PC-3 (cell line): ENCODE measurements at regions not wholly inside any gene's neighbourhood (a gene's known extent, or its start where the extent isn't known, plus 50 kb on each side); places are given as distances from the start of the nearest gene placed in this dataset.

Experiments
- ATAC-seq: fragments of 200-7000 bp; cut with Tn5 transposase; 2 replicates; pipeline ENCODE4 v1.9.1; 2020; ENCODE audit warnings: mild to moderate bottlenecking, moderate library complexity
- BruUV-seq: library from RNA; stranded (reverse); fragments of 400-500 nt; replicated peaks from 2 replicates; lab custom pipeline; 2021; lab: Mats Ljungman, UMichigan
- CTCF ChIA-PET: fragments of 300-600 bp; sonication (Branson Sonifier 250); formaldehyde crosslinking; loops from one replicate; lab custom pipeline; 2022; ENCODE audit warnings: antibody characterized with exemption; lab: Charles Lee
- POLR2A ChIA-PET: fragments of 300-600 bp; sonication (Branson Sonifier 250); formaldehyde crosslinking; loops from one replicate; lab custom pipeline; 2022; ENCODE audit warnings: antibody characterized with exemption; ENCODE audit not compliant: unreplicated experiment; lab: Charles Lee
- DNase-seq: peaks from one replicate; pipeline ENCODE4 v3.0.0-alpha.2; 2015
- H2AFZ ChIP-seq: fragments of 300-600 bp; sonication (generic); 2 replicates; pipeline ENCODE4 v1.6.0; 2016; ENCODE audit warnings: antibody characterized with exemption, low read length
- H3F3A ChIP-seq: fragments of 300-600 bp; sonication (generic); one replicate; pipeline ENCODE4 v1.6.0; 2017; ENCODE audit warnings: antibody characterized with exemption, low read length, control low read depth, mild to moderate bottlenecking; ENCODE audit not compliant: unreplicated experiment
- H3K27ac ChIP-seq: fragments of 300-600 bp; sonication (generic); 2 replicates; pipeline ENCODE4 v1.5.1; 2016; ENCODE audit warnings: mild to moderate bottlenecking, low read length
- H3K27me3 ChIP-seq: fragments of 300-600 bp; sonication (generic); 2 replicates; pipeline ENCODE4 v1.6.1; 2016; ENCODE audit warnings: low read length, mixed read lengths
- H3K36me3 ChIP-seq: fragments of 300-600 bp; sonication (generic); 2 replicates; pipeline ENCODE4 v1.6.1; 2016; ENCODE audit warnings: low read depth, mixed run types, low read length, mixed read lengths
- H3K4me1 ChIP-seq: fragments of 300-600 bp; sonication (generic); 2 replicates; pipeline ENCODE4 v1.5.1; 2016; ENCODE audit warnings: low read length; ENCODE audit not compliant: insufficient read depth
- H3K4me2 ChIP-seq: fragments of 300-600 bp; sonication (generic); 2 replicates; pipeline ENCODE4 v1.6.0; 2016; ENCODE audit warnings: low read length
- H3K4me3 ChIP-seq: fragments of 300-600 bp; sonication (generic); 2 replicates; pipeline ENCODE4 v1.5.1; 2016; ENCODE audit warnings: mild to moderate bottlenecking, low read length, mixed read lengths
- H3K79me2 ChIP-seq: fragments of 300-600 bp; sonication (generic); 2 replicates; pipeline ENCODE4 v1.6.1; 2017; ENCODE audit warnings: low read length, mixed read lengths
- H3K9ac ChIP-seq: fragments of 300-600 bp; sonication (generic); 2 replicates; pipeline ENCODE4 v1.6.0; 2016; ENCODE audit warnings: mild to moderate bottlenecking, low read length
- H3K9me2 ChIP-seq: fragments of 300-600 bp; sonication (generic); replicated peaks from 2 replicates; pipeline ENCODE4 v1.6.1; 2016; ENCODE audit warnings: mixed run types, low read length, mixed read lengths
- H3K9me3 ChIP-seq: fragments of 300-600 bp; sonication (generic); 2 replicates; pipeline ENCODE4 v1.6.1; 2016; ENCODE audit warnings: low read length, mixed read lengths
- H4K20me1 ChIP-seq: fragments of 300-600 bp; sonication (generic); 2 replicates; pipeline ENCODE4 v1.6.1; 2016; ENCODE audit warnings: low read length, mixed read lengths
- EZH2 ChIP-seq: fragments of 300-600 bp; sonication (generic); IDR thresholded peaks from one replicate; pipeline ENCODE4 v1.6.1; 2017; ENCODE audit warnings: antibody characterized with exemption, mild to moderate bottlenecking, low read length; ENCODE audit not compliant: unreplicated experiment
- EZH2phosphoT487 ChIP-seq: fragments of 300-600 bp; sonication (generic); IDR thresholded peaks from 2 replicates; pipeline ENCODE4 v1.6.1; 2018; ENCODE audit warnings: mild to moderate bottlenecking, antibody characterized with exemption, low read length, borderline replicate concordance
- intact Hi-C: fragments of 100-400 bp; cut with micrococcal nuclease; formaldehyde crosslinking; loops from 2 replicates; pipeline ENCODE4 v1.9.0; 2023
- TF ChIP-seq, protein P1 (sequence below): fragments of 300-600 bp; sonication (generic); conservative IDR thresholded peaks from 2 replicates; pipeline ENCODE4 v1.5.1; 2017; ENCODE audit warnings: antibody characterized with exemption, low read depth, mild to moderate bottlenecking, low read length

DNA sequence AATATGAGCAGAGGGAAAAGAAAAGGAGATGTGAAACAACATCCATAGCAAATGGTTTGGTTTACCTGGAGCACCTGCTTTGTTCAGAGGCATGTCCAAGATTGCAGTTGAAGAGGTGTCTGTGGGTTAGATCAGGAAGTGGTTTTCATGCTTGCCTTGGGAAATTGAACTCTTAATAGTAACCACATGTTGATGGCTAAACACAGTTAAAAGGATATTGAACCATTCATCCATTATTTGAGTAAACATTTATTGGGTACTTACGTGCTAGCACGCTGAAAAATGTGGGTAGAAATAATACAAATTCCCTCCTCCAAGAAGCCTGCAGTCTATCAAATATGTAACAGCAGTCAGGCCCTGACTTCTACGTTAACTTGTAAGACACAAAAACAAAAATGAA, 235.7 kb upstream of the TNC start:
- Histone ChIP-seq H3K9ac (no peak overlapping the region), H3K27me3 (no peaks in the 10 kb centered on the region), H3K27ac (peak overlapping the region; percentile 53), H3K9me2 (no peaks in the 10 kb centered on the region), H3F3A (peaks cover 3% of the 10 kb centered on the region), H3K9me3 (no peaks in the 10 kb centered on the region), H3K4me3 (no peak overlapping the region), H3K79me2 (no peaks in the 10 kb centered on the region), H3K4me2 (peak overlapping the region; percentile 58), H4K20me1 (no peaks in the 10 kb centered on the region), H2AFZ (no peak overlapping the region), H3K36me3 (no peaks in the 10 kb centered on the region), H3K4me1 (peaks cover 32% of the 10 kb centered on the region)
- TF ChIP-seq, protein P1, sequence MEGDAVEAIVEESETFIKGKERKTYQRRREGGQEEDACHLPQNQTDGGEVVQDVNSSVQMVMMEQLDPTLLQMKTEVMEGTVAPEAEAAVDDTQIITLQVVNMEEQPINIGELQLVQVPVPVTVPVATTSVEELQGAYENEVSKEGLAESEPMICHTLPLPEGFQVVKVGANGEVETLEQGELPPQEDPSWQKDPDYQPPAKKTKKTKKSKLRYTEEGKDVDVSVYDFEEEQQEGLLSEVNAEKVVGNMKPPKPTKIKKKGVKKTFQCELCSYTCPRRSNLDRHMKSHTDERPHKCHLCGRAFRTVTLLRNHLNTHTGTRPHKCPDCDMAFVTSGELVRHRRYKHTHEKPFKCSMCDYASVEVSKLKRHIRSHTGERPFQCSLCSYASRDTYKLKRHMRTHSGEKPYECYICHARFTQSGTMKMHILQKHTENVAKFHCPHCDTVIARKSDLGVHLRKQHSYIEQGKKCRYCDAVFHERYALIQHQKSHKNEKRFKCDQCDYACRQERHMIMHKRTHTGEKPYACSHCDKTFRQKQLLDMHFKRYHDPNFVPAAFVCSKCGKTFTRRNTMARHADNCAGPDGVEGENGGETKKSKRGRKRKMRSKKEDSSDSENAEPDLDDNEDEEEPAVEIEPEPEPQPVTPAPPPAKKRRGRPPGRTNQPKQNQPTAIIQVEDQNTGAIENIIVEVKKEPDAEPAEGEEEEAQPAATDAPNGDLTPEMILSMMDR, result no peak
- TF ChIP-seq EZH2phosphoT487, result no peak
- ChIA-PET POLR2A (no interaction called here), CTCF (no interaction called here)
- BruUV-seq, result no TSS peak
- intact Hi-C loops, result no loop called here
- ATAC-seq, result no peak
- DNase-seq, result peak; percentile 53

DNA sequence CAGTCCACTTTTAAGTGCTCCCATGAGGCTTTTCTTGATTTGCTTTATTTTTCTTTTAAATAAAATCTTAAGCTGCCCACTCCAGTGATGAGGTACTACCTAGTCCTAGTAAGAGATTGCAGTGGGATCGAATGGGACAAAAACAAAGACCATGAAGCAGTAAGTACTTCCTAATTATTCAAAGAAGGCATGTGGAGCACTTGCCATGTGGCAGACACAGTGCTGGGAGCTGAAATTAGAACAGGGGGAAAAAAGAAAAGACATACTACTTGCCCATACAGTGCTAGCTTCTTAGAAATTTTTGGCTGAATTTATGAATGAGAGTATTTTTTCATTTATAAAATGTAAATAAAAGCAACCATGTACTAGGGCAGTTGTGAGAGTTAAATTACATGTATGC, 239.9 kb upstream of the TNC start:
- H4K20me1 ChIP-seq, result no peaks in the 10 kb centered on the region
- BruUV-seq, result no TSS peak
- H3K9ac ChIP-seq, result no peak overlapping the region
- TF ChIP-seq EZH2 (no peak), EZH2phosphoT487 (no peak)
- TF ChIP-seq, protein P1, result no peak
- no peaks in the 10 kb centered on the region for H3K27me3 ChIP-seq
- no peaks in the 10 kb centered on the region for H3F3A ChIP-seq
- ATAC-seq, result no peak
- H3K9me2 ChIP-seq, result no peaks in the 10 kb centered on the region
- no peak overlapping the region for H3K27ac ChIP-seq
- H3K79me2 ChIP-seq, result no peaks in the 10 kb centered on the region
- ChIA-PET POLR2A (no interaction called here), CTCF (no interaction called here)
- no peaks in the 10 kb centered on the region for H3K9me3 ChIP-seq
- H3K4me3 ChIP-seq, result no peak overlapping the region
- H3K4me2 ChIP-seq, result no peak overlapping the region
- H3K4me1 ChIP-seq, result peaks cover 13% of the 10 kb centered on the region
- intact Hi-C loops, result no loop called here
- H3K36me3 ChIP-seq, result no peaks in the 10 kb centered on the region
- no peak for DNase-seq
- no peak overlapping the region for H2AFZ ChIP-seq

DNA sequence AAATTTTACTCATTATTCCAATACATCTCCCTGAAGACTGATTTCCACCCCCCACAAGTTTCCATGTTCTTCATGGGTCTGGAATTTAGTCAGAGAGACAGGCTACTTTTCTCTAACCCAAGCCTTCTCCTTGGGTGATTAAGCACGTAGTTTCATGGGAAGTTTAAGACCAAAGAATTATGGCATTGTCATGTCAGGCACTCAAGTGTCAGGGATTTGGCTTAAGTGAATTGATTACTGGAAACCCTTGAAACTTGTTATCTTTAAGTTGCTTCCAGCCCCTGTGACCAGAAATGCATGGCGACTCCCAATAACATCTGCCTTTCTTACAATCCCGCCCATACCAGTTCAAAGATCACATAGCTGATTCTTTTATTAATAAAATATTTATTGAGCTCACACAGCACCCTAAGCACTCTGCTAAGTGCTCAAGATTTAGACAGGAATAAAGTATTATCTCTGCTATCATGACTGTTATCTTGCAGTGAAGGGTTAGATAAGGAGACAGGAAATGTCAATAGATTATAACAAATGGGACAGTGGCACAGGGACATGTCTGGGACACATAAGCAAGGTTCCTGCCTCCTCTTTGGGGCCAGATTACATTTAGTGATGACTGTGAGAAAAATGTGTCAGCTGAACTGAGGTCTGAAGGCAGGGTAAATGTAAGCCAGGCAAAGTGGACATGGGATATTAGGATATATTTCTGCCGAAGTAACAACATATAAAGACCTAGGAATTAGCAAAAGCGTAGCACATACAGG, 241.2 kb upstream of the TNC start:
- no TSS peak for BruUV-seq
- Histone ChIP-seq H3K4me1 (peaks cover 4% of the 10 kb centered on the region), H2AFZ (no peak overlapping the region), H3K4me2 (no peak overlapping the region), H3F3A (no peaks in the 10 kb centered on the region), H3K27ac (no peak overlapping the region), H3K9me3 (no peaks in the 10 kb centered on the region), H3K4me3 (no peak overlapping the region), H3K9me2 (no peaks in the 10 kb centered on the region), H3K27me3 (no peaks in the 10 kb centered on the region), H4K20me1 (no peaks in the 10 kb centered on the region), H3K36me3 (no peaks in the 10 kb centered on the region), H3K79me2 (no peaks in the 10 kb centered on the region), H3K9ac (no peak overlapping the region)
- TF ChIP-seq EZH2phosphoT487 (no peak), EZH2 (no peak)
- TF ChIP-seq, protein P1, result no peak
- ATAC-seq (no peak), DNase-seq (no peak)
- ChIA-PET CTCF (no interaction called here), POLR2A (no interaction called here)
- intact Hi-C loops, result no loop called here
